ENCODE measurements at regions not wholly inside any gene's neighbourhood (a gene's known extent, or its start where the extent isn't known, plus 50 kb on each side); places are given as distances from the start of the nearest gene placed in this dataset.

DNA sequence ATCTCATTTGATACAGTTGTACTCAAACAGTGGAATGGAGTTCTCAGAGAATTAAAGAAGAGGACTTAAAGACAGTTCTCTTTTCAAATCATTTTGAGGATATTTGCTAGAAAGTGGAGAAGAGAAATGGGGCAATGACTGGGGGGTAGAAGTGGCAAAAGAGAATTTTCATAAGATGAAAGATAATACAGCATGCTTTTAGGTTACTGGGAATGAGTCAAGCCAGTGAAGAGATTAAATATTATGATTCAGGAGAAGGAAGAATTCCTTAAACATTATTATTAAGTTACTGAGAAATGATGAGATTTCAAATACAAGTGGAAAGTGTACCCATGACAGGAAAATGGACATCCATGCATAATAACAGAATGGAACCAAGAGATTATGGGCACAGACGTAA is 219.0 kb upstream of the DKK2 start:
- Histone ChIP-seq H3K27me3 (ENCODE audit: control insufficient read depth in 2 of 2, insufficient read depth in 2 of 2, low read length in 2 of 2) (no peaks in the 10 kb centered on the region), H3K4me3 (no peak overlapping the region), H3K9ac (ENCODE audit: insufficient read depth in 1 of 2, low read depth in 2 of 2, low read length in 2 of 2) (no peak overlapping the region), H3K27ac (ENCODE audit: extremely low read depth, low read depth, low read length) (no peak overlapping the region), H3K4me2 (ENCODE audit: insufficient read depth, low read length) (no peak overlapping the region), H3K4me1 (replicated peaks in 1 of 2; ENCODE audit: control insufficient read depth in 2 of 2, insufficient read depth in 2 of 2, low read length in 2 of 2) (no peaks in the 10 kb centered on the region), H3K79me2 (ENCODE audit: control insufficient read depth, insufficient read depth, low read length) (no peaks in the 10 kb centered on the region), H3K36me3 (ENCODE audit: control insufficient read depth, insufficient read depth, low read length) (no peaks in the 10 kb centered on the region), H2AFZ (ENCODE audit: low read depth, low read length) (no peak overlapping the region), H3K9me3 (replicated peaks; ENCODE audit: control insufficient read depth, insufficient read depth, low read depth, low read length) (0 out of 2 replicates have a peak, but pooled peaks cover 2% of the 10 kb centered on the region), H3K9me1 (ENCODE audit: control insufficient read depth, insufficient read depth, low read length) (no peaks in the 10 kb centered on the region), H4K20me1 (replicated peaks; ENCODE audit: control insufficient read depth, insufficient read depth, low read length) (no peaks in the 10 kb centered on the region)
- BruUV-seq (replicated peaks): no TSS peak
- in situ Hi-C loops (cut with MboI): no loop called here
- ChIA-PET POLR2A (no interaction called here), CTCF (ENCODE audit: low intra/inter-chr PET ratio) (no interaction called here)
- intact Hi-C loops (cut with micrococcal nuclease): no loop called here
- ATAC-seq: no peak
- no peak for FAIRE-seq
- DNase-seq (ENCODE audit: extremely low read depth in 1 of 4, low spot score in 3 of 4): no peak
- 0% methylated on average over 1 of the region's 1 CpG for WGBS (ENCODE audit: insufficient coverage, low coverage, missing lambda C conversion rate)
- TF ChIP-seq SNIP1 (IDR thresholded peaks at IDR 0.05; ENCODE audit: low read depth) (no peak), ZNF583 (CRISPR knock-in tag; IDR thresholded peaks at IDR 0.05) (no peak), KDM4B (IDR thresholded peaks at IDR 0.05; ENCODE audit: borderline replicate concordance in 2 of 2, low read depth in 1 of 2) (no peak), CHCHD3 (CRISPR knock-in tag; IDR thresholded peaks at IDR 0.05) (no peak), ZNF174 (CRISPR knock-in tag; IDR thresholded peaks at IDR 0.05) (no peak), ZNF668 (CRISPR knock-in tag; IDR thresholded peaks at IDR 0.05) (no peak), POLR2B (IDR thresholded peaks at IDR 0.05; ENCODE audit: low read depth, partially characterized antibody) (no peak), MED1 (CRISPR knock-in tag; IDR thresholded peaks at IDR 0.05; ENCODE audit: borderline replicate concordance) (no peak), TFAM (CRISPR knock-in tag; conservative IDR thresholded peaks at IDR 0.05) (no peak), ZNF224 (CRISPR knock-in tag; IDR thresholded peaks at IDR 0.05) (no peak), FOXJ2 (tag; IDR thresholded peaks at IDR 0.05) (no peak), OTX1 (CRISPR knock-in tag; IDR thresholded peaks at IDR 0.05) (no peak), CBX1 (IDR thresholded peaks at IDR 0.05; ENCODE audit: low read depth) (no peak)
- TF ChIP-seq, protein P1, sequence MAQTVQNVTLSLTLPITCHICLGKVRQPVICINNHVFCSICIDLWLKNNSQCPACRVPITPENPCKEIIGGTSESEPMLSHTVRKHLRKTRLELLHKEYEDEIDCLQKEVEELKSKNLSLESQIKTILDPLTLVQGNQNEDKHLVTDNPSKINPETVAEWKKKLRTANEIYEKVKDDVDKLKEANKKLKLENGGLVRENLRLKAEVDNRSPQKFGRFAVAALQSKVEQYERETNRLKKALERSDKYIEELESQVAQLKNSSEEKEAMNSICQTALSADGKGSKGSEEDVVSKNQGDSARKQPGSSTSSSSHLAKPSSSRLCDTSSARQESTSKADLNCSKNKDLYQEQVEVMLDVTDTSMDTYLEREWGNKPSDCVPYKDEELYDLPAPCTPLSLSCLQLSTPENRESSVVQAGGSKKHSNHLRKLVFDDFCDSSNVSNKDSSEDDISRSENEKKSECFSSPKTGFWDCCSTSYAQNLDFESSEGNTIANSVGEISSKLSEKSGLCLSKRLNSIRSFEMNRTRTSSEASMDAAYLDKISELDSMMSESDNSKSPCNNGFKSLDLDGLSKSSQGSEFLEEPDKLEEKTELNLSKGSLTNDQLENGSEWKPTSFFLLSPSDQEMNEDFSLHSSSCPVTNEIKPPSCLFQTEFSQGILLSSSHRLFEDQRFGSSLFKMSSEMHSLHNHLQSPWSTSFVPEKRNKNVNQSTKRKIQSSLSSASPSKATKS (CRISPR knock-in tag; IDR thresholded peaks at IDR 0.05): no peak
- TF ChIP-seq, protein P2, sequence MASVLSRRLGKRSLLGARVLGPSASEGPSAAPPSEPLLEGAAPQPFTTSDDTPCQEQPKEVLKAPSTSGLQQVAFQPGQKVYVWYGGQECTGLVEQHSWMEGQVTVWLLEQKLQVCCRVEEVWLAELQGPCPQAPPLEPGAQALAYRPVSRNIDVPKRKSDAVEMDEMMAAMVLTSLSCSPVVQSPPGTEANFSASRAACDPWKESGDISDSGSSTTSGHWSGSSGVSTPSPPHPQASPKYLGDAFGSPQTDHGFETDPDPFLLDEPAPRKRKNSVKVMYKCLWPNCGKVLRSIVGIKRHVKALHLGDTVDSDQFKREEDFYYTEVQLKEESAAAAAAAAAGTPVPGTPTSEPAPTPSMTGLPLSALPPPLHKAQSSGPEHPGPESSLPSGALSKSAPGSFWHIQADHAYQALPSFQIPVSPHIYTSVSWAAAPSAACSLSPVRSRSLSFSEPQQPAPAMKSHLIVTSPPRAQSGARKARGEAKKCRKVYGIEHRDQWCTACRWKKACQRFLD (CRISPR knock-in tag; IDR thresholded peaks at IDR 0.05): no peak
- TF ChIP-seq, protein P3, sequence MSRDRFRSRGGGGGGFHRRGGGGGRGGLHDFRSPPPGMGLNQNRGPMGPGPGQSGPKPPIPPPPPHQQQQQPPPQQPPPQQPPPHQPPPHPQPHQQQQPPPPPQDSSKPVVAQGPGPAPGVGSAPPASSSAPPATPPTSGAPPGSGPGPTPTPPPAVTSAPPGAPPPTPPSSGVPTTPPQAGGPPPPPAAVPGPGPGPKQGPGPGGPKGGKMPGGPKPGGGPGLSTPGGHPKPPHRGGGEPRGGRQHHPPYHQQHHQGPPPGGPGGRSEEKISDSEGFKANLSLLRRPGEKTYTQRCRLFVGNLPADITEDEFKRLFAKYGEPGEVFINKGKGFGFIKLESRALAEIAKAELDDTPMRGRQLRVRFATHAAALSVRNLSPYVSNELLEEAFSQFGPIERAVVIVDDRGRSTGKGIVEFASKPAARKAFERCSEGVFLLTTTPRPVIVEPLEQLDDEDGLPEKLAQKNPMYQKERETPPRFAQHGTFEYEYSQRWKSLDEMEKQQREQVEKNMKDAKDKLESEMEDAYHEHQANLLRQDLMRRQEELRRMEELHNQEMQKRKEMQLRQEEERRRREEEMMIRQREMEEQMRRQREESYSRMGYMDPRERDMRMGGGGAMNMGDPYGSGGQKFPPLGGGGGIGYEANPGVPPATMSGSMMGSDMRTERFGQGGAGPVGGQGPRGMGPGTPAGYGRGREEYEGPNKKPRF (IDR thresholded peaks at IDR 0.05; ENCODE audit: low read depth, low read length): no peak

Data from K562 (cell line).